ENCODE measurements at regions not wholly inside any gene's neighbourhood (a gene's known extent, or its start where the extent isn't known, plus 50 kb on each side); places are given as distances from the start of the nearest gene placed in this dataset.

DNA sequence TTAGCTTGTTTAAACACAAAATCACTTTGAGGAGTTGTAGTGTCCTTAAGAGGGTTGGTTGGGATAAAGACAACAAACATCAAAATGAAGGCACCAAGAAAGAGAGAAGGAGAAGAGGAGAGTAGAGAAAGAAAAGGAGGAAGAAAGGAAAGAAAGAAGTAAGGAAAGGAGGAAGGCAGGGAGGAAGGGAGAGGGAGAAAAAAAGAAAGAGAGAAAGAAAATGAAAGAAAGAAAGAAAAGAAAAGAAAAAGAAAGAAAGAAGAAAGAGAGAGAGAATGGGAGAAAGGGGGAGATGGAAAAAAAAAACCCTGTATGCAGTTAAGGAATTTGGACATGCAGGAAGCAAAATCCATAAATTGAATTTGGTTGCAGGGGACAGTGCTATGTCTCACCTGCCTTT is 635.4 kb upstream of the FZD8 start:
- no peak for DNase-seq

- DNase-seq: no peak
These were observed 629.7 kb upstream of the FZD8 start for GRCh38 chr10:36271627-36272340.

- DNase-seq: no peak
These were observed 627.1 kb upstream of the FZD8 start for GRCh38 chr10:36269222-36269621.

DNA sequence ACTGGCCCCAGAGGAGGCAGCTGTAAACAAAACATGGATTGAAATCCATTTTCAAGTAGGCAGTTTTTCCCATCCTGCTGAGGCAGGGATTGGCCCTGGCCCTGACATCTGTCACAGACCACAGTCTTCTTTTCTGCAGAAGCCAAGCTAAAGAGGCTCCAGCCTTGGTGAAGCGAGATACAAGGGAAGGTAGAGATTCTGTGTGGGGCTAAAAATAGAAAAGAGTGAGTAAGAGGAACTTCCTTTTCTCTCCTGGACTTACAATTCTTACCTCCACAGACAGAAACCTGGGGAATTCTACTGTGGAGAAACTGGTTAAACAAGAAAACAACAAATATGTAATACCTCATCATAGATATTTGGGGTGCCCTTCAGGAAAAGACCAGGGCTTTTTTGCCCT is 624.8 kb upstream of the FZD8 start:
- DNase-seq: no peak

DNA sequence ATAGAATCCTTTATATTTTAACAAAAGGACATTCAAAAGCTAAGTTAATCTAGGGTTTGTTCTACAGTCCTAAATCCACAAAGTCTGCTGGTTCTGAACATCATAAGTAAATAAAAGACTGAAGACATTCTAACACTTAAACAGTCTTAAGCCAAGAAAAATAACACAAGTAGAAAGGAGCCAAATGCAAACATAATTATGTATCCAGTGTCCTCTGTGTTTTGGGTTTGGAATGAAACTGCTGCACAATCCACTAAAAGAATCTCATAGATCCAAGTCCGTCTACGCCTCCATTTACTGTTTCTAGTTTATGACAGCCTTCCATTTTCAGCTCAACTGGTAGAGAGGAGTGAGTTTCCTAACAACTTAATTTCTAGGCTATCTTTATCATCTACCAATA is 623.6 kb upstream of the FZD8 start:
- no peak for DNase-seq

- DNase-seq: no peak
These were observed 621.8 kb upstream of the FZD8 start for GRCh38 chr10:36263871-36264270.

GRCh38 chr10:36256948-36257356 is 614.9 kb upstream of the FZD8 start:
- no peak for DNase-seq

GRCh38 chr10:36256166-36256565 is 614.1 kb upstream of the FZD8 start:
- DNase-seq: no peak

GRCh38 chr10:36254199-36254598 is 612.1 kb upstream of the FZD8 start:
- DNase-seq: no peak

DNA sequence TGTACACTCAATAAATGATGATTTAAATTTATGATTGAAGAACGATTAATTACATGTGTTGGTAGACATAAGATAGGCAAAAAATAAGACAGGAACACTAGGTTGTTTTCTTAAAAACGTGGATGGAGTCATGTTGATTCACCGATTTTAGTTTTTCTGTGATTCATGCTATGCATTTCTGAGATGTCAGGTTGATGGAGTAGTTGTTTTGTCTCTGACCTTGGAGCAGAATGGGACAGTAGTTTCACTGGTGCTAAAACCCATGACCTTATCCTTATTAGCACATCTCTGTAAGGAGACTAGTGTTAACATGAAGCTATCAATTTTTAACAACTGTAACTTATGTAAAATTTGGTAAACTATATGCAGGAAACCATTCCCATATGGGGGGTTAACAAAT is 611.6 kb upstream of the FZD8 start:
- DNase-seq: no peak

- no peak for DNase-seq
These were observed 609.0 kb upstream of the FZD8 start for GRCh38 chr10:36251068-36251467.

- no peak for DNase-seq
These were observed 606.3 kb upstream of the FZD8 start for GRCh38 chr10:36248304-36248981.

DNA sequence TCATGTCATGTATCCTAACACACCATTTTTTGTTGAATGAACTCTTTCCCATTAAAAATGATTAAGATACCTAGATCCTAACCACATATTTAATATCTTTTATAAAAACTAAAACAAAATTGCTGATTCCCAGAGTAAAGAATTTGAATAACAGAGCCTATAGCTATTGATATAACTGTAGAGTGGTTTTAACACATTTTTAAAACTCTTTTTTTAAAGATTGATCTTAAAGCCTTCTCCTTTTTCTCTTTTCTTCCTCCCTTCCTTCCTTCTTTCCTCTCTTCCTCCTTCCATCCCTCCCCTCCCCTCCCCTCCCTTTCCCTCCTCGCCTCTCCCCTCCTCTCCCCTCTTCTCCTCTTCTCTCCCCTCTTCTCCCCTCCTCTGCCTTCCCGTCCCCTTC is 605.4 kb upstream of the FZD8 start:
- DNase-seq: no peak

DNA sequence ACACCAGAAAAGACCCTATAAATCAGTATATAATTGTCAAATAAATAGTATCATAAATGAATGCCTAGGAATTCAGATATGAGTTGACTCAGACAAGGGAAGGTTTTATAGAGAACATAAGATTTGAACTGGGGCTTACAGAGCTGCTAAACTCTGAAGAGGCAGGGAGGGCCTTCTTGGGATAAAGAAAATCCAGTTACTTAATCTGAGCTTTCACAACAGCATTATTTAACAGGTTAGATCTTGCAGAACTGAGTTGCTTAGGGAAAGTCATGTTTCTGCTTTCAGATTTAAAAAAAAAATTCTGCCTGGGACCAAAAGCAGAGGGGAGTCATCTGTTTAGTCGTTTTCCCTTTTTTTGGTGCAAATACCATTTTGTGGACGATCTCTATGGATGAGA is 594.8 kb upstream of the FZD8 start:
- no peak for DNase-seq

- no peak for DNase-seq
These were observed 594.2 kb upstream of the FZD8 start for GRCh38 chr10:36236341-36236740.

GRCh38 chr10:36232935-36233334 is 590.8 kb upstream of the FZD8 start:
- no peak for DNase-seq

GRCh38 chr10:36224431-36224985 is 582.4 kb upstream of the FZD8 start:
- no peak for DNase-seq

DNA sequence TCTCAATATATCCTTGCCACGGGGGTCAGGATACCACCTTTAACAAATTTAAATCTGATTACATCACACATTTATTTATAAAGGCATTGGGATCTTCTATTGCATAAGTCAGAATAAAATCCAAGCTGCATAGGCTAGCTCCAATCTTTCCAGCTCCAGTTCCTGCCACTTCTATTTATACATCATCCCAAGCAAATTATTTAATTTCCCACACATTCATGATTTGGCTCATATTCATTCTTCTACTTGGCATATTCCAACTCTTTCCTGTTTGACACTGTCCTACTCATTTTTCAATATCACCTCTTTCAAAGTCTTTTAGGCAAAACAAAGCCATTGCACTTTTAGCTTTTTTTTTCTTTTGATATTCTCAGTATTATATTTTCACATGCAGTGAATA is 579.0 kb upstream of the FZD8 start:
- no peak for DNase-seq

DNA sequence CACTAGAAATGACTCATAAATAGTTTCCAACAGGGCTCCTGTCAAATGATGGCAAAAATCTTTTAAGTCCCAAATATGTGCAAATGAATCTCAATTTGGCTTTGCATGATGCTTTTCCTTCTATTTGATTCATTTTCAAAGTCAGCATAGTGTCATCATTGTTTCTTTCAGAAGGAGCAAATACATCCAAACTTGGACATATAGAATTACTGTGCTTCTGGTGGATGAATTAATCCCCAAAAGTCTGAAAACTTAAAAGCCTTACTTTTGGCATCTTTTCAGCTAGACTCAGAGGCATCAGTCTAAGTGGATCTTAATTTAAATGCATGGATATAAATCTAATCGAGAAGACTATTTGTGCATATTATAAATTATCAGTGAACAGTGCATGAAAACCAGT is 578.1 kb upstream of the FZD8 start:
- DNase-seq: no peak

GRCh38 chr10:36211856-36212255 is 569.8 kb upstream of the FZD8 start:
- no peak for DNase-seq

DNA sequence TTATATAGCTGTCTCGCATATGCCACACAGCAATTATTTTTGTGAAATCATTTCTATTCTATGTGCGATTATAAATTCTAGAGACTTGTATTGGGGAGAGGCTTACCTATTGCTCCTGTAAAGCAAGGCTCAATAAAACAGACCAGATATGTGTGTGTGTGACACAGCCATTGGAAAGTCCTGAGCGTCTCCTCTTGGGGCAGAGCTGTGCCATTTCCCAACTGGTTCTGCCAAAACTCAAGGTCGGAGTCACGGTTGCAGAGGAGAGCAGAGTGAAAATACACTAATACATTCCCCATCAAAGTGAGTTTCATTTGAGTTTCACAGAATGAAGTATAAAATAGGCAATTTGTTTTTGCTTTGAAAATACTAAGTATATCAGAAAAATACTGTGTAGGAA is 567.4 kb upstream of the FZD8 start:
- DNase-seq: no peak

- no peak for DNase-seq
These were observed 560.8 kb upstream of the FZD8 start for GRCh38 chr10:36202881-36203280.

- no peak for DNase-seq
These were observed 558.5 kb upstream of the FZD8 start for GRCh38 chr10:36200577-36200976.

DNA sequence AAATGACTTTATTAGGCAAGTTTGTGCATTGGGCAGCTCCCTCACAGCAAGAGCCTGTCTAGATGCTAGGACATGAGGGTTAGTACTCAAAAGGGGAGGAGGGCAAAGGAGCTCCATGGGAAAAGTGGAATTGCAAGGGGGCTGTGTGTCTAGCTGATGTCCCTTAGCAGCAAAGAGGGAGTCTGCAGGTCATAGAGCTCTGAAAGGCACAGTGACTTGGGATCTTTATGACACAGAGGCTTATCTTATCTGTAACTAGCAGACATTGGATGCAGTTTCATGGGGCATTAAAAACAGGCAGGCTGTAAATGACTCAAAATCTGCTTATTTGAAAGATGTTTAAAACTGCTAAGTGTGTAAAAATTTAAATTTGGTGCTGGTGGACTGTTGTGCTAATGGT is 556.2 kb upstream of the FZD8 start:
- DNase-seq: no peak

- no peak for DNase-seq
These were observed 553.3 kb upstream of the FZD8 start for GRCh38 chr10:36195364-36195763.

Measured in SW 1271 (cell line).